Astrocyte (in vitro differentiated cells and primary cell): ENCODE measurements at regions not wholly inside any gene's neighbourhood (a gene's known extent, or its start where the extent isn't known, plus 50 kb on each side); places are given as distances from the start of the nearest gene placed in this dataset.

Source experiments
- CTCF ChIP-seq: IDR thresholded peaks from 2 replicates; pipeline ENCODE4 v1.5.1; 2011; ENCODE audit warnings: low read depth, mild to moderate bottlenecking, inconsistent platforms, low read length, moderate library complexity; ENCODE audit not compliant: insufficient read depth
- EZH2 ChIP-seq: IDR thresholded peaks from 2 replicates; pipeline ENCODE4 v1.6.1; 2012; ENCODE audit warnings: mild to moderate bottlenecking, low read length, inconsistent platforms; ENCODE audit not compliant: insufficient read depth

GRCh38 chr10:123422261-123422660 is 243.9 kb upstream of the GPR26 start:
- TF ChIP-seq CTCF (no peak), EZH2 (no peak)
